Calu3 (cell line): ENCODE measurements at regions not wholly inside any gene's neighbourhood (a gene's known extent, or its start where the extent isn't known, plus 50 kb on each side); places are given as distances from the start of the nearest gene placed in this dataset.
"Not testable (repeated sequence)": the region's sequence is repeated elsewhere in the genome, so short reads cannot be mapped to it uniquely, and the experiment has no call there.

ENCODE experiments used
- BruUV-seq: library from RNA; stranded (reverse); fragments of 400-500 nt; replicated peaks from 2 replicates; lab custom pipeline; 2021; lab: Mats Ljungman, UMichigan
- CTCF ChIA-PET: fragments of 300-600 bp; sonication (Branson Sonifier 250); formaldehyde crosslinking; loops from one replicate; lab custom pipeline; 2022; ENCODE audit warnings: antibody characterized with exemption; lab: Charles Lee
- DNase-seq: peaks from one replicate; pipeline ENCODE4 v3.0.0; 2022
- H3K27ac Mint-ChIP-seq: one replicate; pipeline ENCODE4 v1.8.0; 2022; ENCODE audit warnings: mixed read lengths; ENCODE audit not compliant: unreplicated experiment
- H3K27me3 Mint-ChIP-seq: one replicate; pipeline ENCODE4 v1.8.0; 2022; ENCODE audit warnings: mixed read lengths; ENCODE audit not compliant: unreplicated experiment
- H3K36me3 Mint-ChIP-seq: one replicate; pipeline ENCODE4 v1.8.0; 2022; ENCODE audit warnings: mild to moderate bottlenecking, moderate library complexity, mixed read lengths; ENCODE audit not compliant: insufficient read depth, unreplicated experiment
- H3K4me1 Mint-ChIP-seq: one replicate; pipeline ENCODE4 v1.8.0; 2022; ENCODE audit warnings: mild to moderate bottlenecking, low read depth, mixed read lengths; ENCODE audit not compliant: unreplicated experiment
- H3K4me3 Mint-ChIP-seq: one replicate; pipeline ENCODE4 v1.8.0; 2022; ENCODE audit warnings: mild to moderate bottlenecking, low read depth, moderate library complexity, mixed read lengths; ENCODE audit not compliant: unreplicated experiment
- H3K9me3 Mint-ChIP-seq: one replicate; pipeline ENCODE4 v1.8.0; 2022; ENCODE audit warnings: low read depth, mixed read lengths; ENCODE audit not compliant: unreplicated experiment
- intact Hi-C: fragments of 100-400 bp; cut with micrococcal nuclease; formaldehyde crosslinking; loops from one replicate; pipeline ENCODE4 v1.10.0; 2022; ENCODE audit not compliant: unreplicated experiment
- TF ChIP-seq, protein P1 (sequence below): fragments of 200-600 bp; IDR thresholded peaks from one replicate; pipeline ENCODE4 v1.8.0; 2022; ENCODE audit warnings: antibody characterized with exemption; ENCODE audit not compliant: unreplicated experiment

DNA sequence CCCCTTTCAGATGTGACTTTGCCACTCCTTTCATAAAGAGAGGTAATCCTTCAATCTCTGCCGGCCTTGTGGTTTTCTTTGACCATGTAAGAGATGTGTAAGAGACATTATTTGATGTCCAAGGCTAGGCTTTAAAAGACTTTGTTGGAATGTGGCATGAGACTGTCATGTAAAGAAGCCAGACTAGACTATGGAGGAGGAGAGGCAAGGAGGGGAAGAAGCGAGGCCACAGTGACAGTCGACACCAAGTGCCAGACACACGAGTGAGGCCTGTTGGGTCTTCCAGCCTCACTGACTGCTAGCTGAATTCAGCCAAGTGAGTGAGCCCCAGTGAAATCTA lies 1013.3 kb downstream of the MAT2B start:
- BruUV-seq = no TSS peak
- H3K36me3 Mint-ChIP-seq = no peaks in the 10 kb centered on the region
- no peaks in the 10 kb centered on the region for H3K27me3 Mint-ChIP-seq
- DNase-seq = no peak
- no peak overlapping the region for H3K4me3 Mint-ChIP-seq
- intact Hi-C loops = no loop called here
- TF ChIP-seq, protein P1, sequence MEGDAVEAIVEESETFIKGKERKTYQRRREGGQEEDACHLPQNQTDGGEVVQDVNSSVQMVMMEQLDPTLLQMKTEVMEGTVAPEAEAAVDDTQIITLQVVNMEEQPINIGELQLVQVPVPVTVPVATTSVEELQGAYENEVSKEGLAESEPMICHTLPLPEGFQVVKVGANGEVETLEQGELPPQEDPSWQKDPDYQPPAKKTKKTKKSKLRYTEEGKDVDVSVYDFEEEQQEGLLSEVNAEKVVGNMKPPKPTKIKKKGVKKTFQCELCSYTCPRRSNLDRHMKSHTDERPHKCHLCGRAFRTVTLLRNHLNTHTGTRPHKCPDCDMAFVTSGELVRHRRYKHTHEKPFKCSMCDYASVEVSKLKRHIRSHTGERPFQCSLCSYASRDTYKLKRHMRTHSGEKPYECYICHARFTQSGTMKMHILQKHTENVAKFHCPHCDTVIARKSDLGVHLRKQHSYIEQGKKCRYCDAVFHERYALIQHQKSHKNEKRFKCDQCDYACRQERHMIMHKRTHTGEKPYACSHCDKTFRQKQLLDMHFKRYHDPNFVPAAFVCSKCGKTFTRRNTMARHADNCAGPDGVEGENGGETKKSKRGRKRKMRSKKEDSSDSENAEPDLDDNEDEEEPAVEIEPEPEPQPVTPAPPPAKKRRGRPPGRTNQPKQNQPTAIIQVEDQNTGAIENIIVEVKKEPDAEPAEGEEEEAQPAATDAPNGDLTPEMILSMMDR = no peak
- peaks cover 3% of the 10 kb centered on the region for H3K9me3 Mint-ChIP-seq
- H3K4me1 Mint-ChIP-seq = no peaks in the 10 kb centered on the region
- CTCF ChIA-PET = no interaction called here
- H3K27ac Mint-ChIP-seq = no peak overlapping the region

DNA sequence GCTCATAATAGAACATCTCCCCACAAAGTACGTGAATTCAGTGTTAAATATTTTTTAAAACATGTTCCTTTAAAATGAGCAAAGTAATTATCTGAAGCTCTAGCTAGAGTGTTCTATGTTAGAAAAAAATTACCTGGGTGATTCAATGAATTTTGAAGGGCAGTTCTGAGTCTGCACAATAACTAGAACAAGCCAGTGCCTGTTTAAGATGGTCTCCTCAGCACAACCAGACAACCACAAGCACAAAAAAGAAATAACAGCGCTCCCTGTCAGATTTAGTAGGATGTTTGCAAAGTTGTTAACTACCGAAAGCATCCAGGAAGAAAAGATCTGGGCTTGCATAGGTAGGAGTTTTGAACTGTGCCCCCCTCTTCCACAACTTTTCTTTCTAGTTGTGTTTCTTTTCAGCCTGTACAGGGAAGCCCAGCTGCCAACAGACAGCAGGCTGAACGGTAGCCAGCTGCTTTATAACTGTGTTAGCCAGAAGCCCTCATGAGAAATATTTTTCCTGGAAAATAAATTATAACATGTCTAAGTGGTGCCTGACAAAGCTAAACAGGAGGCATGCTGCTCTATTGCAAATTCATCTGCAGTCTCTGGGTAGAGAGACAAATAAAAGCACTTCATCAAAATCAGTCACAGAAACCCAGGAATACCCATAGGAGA lies 1026.9 kb downstream of the MAT2B start:
- no peak for DNase-seq
- no peaks in the 10 kb centered on the region for H3K4me1 Mint-ChIP-seq
- BruUV-seq = no TSS peak
- H3K27me3 Mint-ChIP-seq = no peaks in the 10 kb centered on the region
- CTCF ChIA-PET = no interaction called here
- no peak overlapping the region for H3K27ac Mint-ChIP-seq
- H3K4me3 Mint-ChIP-seq = no peak overlapping the region
- intact Hi-C loops = no loop called here
- no peaks in the 10 kb centered on the region for H3K36me3 Mint-ChIP-seq
- TF ChIP-seq, protein P1 = no peak
- H3K9me3 Mint-ChIP-seq = peaks cover 11% of the 10 kb centered on the region

DNA sequence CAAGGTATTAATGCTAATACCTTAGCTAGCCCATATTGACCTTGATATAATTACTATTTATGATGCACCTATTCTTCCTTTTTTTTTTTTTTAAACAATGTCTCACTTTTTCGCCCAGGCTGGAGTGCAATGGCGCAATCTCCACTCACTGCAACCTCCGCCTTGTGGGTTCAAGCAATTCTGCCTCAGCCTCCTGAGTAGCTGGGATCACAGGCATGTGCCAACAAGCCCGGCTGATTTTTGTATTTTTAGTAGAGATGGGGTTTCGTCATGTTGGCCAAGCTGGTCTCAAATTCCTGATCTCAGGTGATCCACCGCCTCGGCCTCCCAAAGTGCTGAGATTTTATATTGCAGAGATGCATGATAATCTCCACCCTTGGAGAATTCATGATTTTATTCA lies 1028.0 kb downstream of the MAT2B start:
- intact Hi-C loops, DNase-seq, H3K4me3 Mint-ChIP-seq, CTCF ChIA-PET, H3K36me3 Mint-ChIP-seq, H3K4me1 Mint-ChIP-seq, H3K27ac Mint-ChIP-seq, BruUV-seq, H3K27me3 Mint-ChIP-seq, H3K9me3 Mint-ChIP-seq: not testable (repeated sequence)

DNA sequence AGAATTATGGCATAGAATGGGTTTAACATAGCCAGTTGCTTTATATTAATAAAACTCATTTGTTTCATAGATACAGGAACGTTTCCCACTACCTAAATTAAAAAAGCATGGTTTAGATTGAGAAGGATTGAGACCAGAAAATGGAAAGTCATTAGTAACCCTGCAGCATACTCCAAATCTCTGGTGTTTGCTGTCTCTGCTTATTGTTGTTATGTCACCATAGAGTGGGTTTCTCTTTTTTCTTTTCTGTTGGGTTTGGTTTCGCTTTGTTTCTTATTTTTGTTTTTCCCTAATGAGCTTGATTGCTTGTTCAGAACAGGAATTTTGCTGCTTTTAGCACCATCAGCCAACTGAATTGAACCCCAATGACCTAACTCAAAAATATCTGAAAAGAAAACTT lies 1034.8 kb downstream of the MAT2B start:
- no peaks in the 10 kb centered on the region for H3K36me3 Mint-ChIP-seq
- peaks cover 9% of the 10 kb centered on the region for H3K9me3 Mint-ChIP-seq
- H3K27ac Mint-ChIP-seq = no peak overlapping the region
- H3K4me1 Mint-ChIP-seq = no peaks in the 10 kb centered on the region
- intact Hi-C loops = no loop called here
- H3K27me3 Mint-ChIP-seq = no peaks in the 10 kb centered on the region
- BruUV-seq = no TSS peak
- DNase-seq = no peak
- H3K4me3 Mint-ChIP-seq = no peak overlapping the region
- TF ChIP-seq, protein P1 = no peak
- CTCF ChIA-PET = interaction anchor here (0.6 kb wide), 1 partner anchor 12 kb away, joined by 3 read pairs; no protein-coding TSS in a partner anchor

DNA sequence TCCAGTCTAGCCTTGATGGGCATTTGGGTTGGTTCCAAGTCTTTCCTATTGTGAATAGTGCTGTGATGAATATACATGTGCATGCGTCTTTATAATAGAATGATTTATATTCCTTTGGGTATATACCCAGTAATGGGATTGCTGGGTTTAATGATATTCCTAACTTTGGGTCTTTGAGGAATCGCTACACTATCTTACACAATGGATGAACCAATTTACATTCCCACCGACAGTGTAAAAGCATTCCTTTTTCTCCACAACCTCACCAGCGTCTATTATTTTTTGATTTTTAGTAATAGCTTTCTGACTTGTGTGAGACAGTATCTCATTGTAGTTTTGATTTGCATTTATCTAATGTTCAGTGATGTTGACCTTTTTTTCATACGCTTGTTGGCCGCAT lies 1040.1 kb downstream of the MAT2B start:
- intact Hi-C loops = no loop called here
- CTCF ChIA-PET = no interaction called here
- Mint-ChIP-seq H3K36me3 (no peaks in the 10 kb centered on the region), H3K9me3 (peaks cover 9% of the 10 kb centered on the region), H3K27me3 (no peaks in the 10 kb centered on the region), H3K27ac (no peak overlapping the region), H3K4me3 (no peak overlapping the region), H3K4me1 (no peaks in the 10 kb centered on the region)
- TF ChIP-seq, protein P1 = no peak
- BruUV-seq = no TSS peak
- DNase-seq = no peak
